Caco-2 (cell line): ENCODE measurements at regions not wholly inside any gene's neighbourhood (a gene's known extent, or its start where the extent isn't known, plus 50 kb on each side); places are given as distances from the start of the nearest gene placed in this dataset.

Source experiments
- BruUV-seq: library from RNA; stranded (reverse); fragments of 400-500 nt; replicated peaks from 2 replicates; lab custom pipeline; 2021; lab: Mats Ljungman, UMichigan
- CTCF ChIA-PET: fragments of 300-600 bp; sonication (Branson Sonifier 250); formaldehyde crosslinking; loops from one replicate; lab custom pipeline; 2022; ENCODE audit warnings: antibody characterized with exemption; lab: Charles Lee
- POLR2A ChIA-PET: fragments of 300-600 bp; sonication (Branson Sonifier 250); formaldehyde crosslinking; loops from one replicate; lab custom pipeline; 2022; ENCODE audit warnings: antibody characterized with exemption; lab: Charles Lee
- DNase-seq, 2 experiments: peaks; one replicate each; pipeline versions ENCODE4 v3.0.0 to v3.0.0-alpha.2; 2020 to 2022
- H3K27me3 ChIP-seq: replicated peaks from 2 replicates; pipeline ENCODE4 v1.6.0; 2011; ENCODE audit warnings: low read length; ENCODE audit not compliant: control insufficient read depth, insufficient read depth
- H3K36me3 ChIP-seq: 2 replicates; pipeline ENCODE4 v1.5.1; 2011; ENCODE audit warnings: low read length; ENCODE audit not compliant: control insufficient read depth, insufficient read depth
- H3K4me1 ChIP-seq: fragments of 250-450 bp; sonication (Bioruptor Pico); 2 replicates; pipeline ENCODE4 v1.5.1; 2020; ENCODE audit warnings: mild to moderate bottlenecking
- H3K4me3 ChIP-seq: 2 replicates; pipeline ENCODE4 v1.5.1; 2011; ENCODE audit warnings: low read depth, mild to moderate bottlenecking, control low read depth, low read length
- H3K9me3 ChIP-seq: fragments of 250-450 bp; sonication (Bioruptor Pico); 2 replicates; pipeline ENCODE4 v1.5.1; 2020; ENCODE audit warnings: mild to moderate bottlenecking, moderate library complexity
- H3K27ac Mint-ChIP-seq: one replicate; pipeline ENCODE4 v1.8.0; 2022; ENCODE audit warnings: mixed read lengths; ENCODE audit not compliant: unreplicated experiment
- H3K27me3 Mint-ChIP-seq: one replicate; pipeline ENCODE4 v1.8.0; 2022; ENCODE audit warnings: mixed read lengths; ENCODE audit not compliant: insufficient read depth, unreplicated experiment
- H3K36me3 Mint-ChIP-seq: one replicate; pipeline ENCODE4 v1.8.0; 2022; ENCODE audit warnings: mild to moderate bottlenecking, mixed read lengths; ENCODE audit not compliant: insufficient read depth, unreplicated experiment
- H3K4me1 Mint-ChIP-seq: one replicate; pipeline ENCODE4 v1.8.0; 2022; ENCODE audit warnings: low read depth, mixed read lengths; ENCODE audit not compliant: unreplicated experiment
- H3K4me3 Mint-ChIP-seq: one replicate; pipeline ENCODE4 v1.8.0; 2022; ENCODE audit warnings: mild to moderate bottlenecking, moderate library complexity, mixed read lengths; ENCODE audit not compliant: unreplicated experiment
- H3K9me3 Mint-ChIP-seq: one replicate; pipeline ENCODE4 v1.8.0; 2022; ENCODE audit warnings: mixed read lengths; ENCODE audit not compliant: unreplicated experiment
- CTCF ChIP-seq, 2 experiments: fragments of 200-600 bp in 1 of 2; IDR thresholded peaks; 1 replicate in 1 of 2; 2 replicates in 1 of 2; pipeline versions ENCODE4 v1.5.1 to v1.8.0; 2011 to 2022; ENCODE audit warnings: antibody characterized with exemption in 1 of 2, control low read depth in 1 of 2, inconsistent platforms in 1 of 2, low read depth in 1 of 2, low read length in 1 of 2, mild to moderate bottlenecking in 1 of 2, moderate library complexity in 1 of 2; ENCODE audit not compliant: insufficient read depth in 1 of 2, severe bottlenecking in 1 of 2, unreplicated experiment in 1 of 2
- intact Hi-C: fragments of 100-400 bp; cut with micrococcal nuclease; formaldehyde crosslinking; loops from one replicate; pipeline ENCODE4 v1.10.0; 2022; ENCODE audit not compliant: unreplicated experiment

- Histone ChIP-seq H3K27me3 (no peaks in the 10 kb centered on the region), H3K36me3 (no peaks in the 10 kb centered on the region), H3K4me3 (no peak overlapping the region), H3K4me1 (peaks cover 33% of the 10 kb centered on the region), H3K9me3 (no peaks in the 10 kb centered on the region; the same call in 1 of the 2 replicates)
- intact Hi-C loops: loop anchor here (5.0 kb wide), 1 partner anchor 119 kb away; no protein-coding TSS in a partner anchor
- DNase-seq: no peak
- BruUV-seq: no TSS peak
- H3K27ac Mint-ChIP-seq: no peak overlapping the region
- peaks cover 26% of the 10 kb centered on the region for H3K4me1 Mint-ChIP-seq
- peaks cover 29% of the 10 kb centered on the region for H3K9me3 Mint-ChIP-seq
- POLR2A ChIA-PET: no interaction called here
- TF ChIP-seq CTCF (IDR thresholded peaks at IDR 0.05; ENCODE audit: insufficient read depth in 1 of 2, low read depth in 1 of 2, low read length in 1 of 2, severe bottlenecking in 1 of 2, unreplicated experiment in 1 of 2): no peak
- CTCF ChIA-PET: no interaction called here
- no peak overlapping the region for H3K4me3 Mint-ChIP-seq
- no peaks in the 10 kb centered on the region for H3K36me3 Mint-ChIP-seq
- no peaks in the 10 kb centered on the region for H3K27me3 Mint-ChIP-seq
Measured at GRCh38 chr6:105873799-105874198, 212.3 kb upstream of the PRDM1 start.

GRCh38 chr6:105873211-105873704 lies 212.9 kb upstream of the PRDM1 start:
- H3K4me3 ChIP-seq: no peak overlapping the region
- no peaks in the 10 kb centered on the region for H3K27me3 Mint-ChIP-seq
- CTCF ChIA-PET: no interaction called here
- peaks cover 26% of the 10 kb centered on the region for H3K9me3 Mint-ChIP-seq
- no peak overlapping the region for H3K27ac Mint-ChIP-seq
- H3K4me1 ChIP-seq: peaks cover 33% of the 10 kb centered on the region
- POLR2A ChIA-PET: no interaction called here
- no peaks in the 10 kb centered on the region for H3K36me3 ChIP-seq
- no TSS peak for BruUV-seq
- H3K9me3 ChIP-seq: no peaks in the 10 kb centered on the region
- no peaks in the 10 kb centered on the region for H3K27me3 ChIP-seq
- intact Hi-C loops: loop anchor here (5.0 kb wide), 1 partner anchor 119 kb away; no protein-coding TSS in a partner anchor
- H3K4me1 Mint-ChIP-seq: peaks cover 27% of the 10 kb centered on the region
- DNase-seq: no peak
- no peaks in the 10 kb centered on the region for H3K36me3 Mint-ChIP-seq
- TF ChIP-seq CTCF (IDR thresholded peaks at IDR 0.05; ENCODE audit: insufficient read depth in 1 of 2, low read depth in 1 of 2, low read length in 1 of 2, severe bottlenecking in 1 of 2, unreplicated experiment in 1 of 2): no peak
- no peak overlapping the region for H3K4me3 Mint-ChIP-seq

- Mint-ChIP-seq H3K4me3 (no peak overlapping the region), H3K4me1 (peaks cover 27% of the 10 kb centered on the region), H3K9me3 (peaks cover 29% of the 10 kb centered on the region), H3K27ac (no peak overlapping the region), H3K27me3 (no peaks in the 10 kb centered on the region), H3K36me3 (no peaks in the 10 kb centered on the region)
- no TSS peak for BruUV-seq
- no peaks in the 10 kb centered on the region for H3K9me3 ChIP-seq
- peaks cover 33% of the 10 kb centered on the region for H3K4me1 ChIP-seq
- intact Hi-C loops: loop anchor here (5.0 kb wide), 1 partner anchor 120 kb away; no protein-coding TSS in a partner anchor
- CTCF ChIA-PET: interaction anchor here (0.6 kb wide), 1 partner anchor 143 kb away, joined by 3 read pairs; no protein-coding TSS in a partner anchor
- no peak overlapping the region for H3K4me3 ChIP-seq
- no peak for TF ChIP-seq CTCF (IDR thresholded peaks at IDR 0.05; ENCODE audit: insufficient read depth in 1 of 2, low read depth in 1 of 2, low read length in 1 of 2, severe bottlenecking in 1 of 2, unreplicated experiment in 1 of 2)
- H3K36me3 ChIP-seq: no peaks in the 10 kb centered on the region
- no peaks in the 10 kb centered on the region for H3K27me3 ChIP-seq
- POLR2A ChIA-PET: no interaction called here
- DNase-seq: no peak
Measured at GRCh38 chr6:105872249-105872648, 213.9 kb upstream of the PRDM1 start.
